T-cell (primary cell): ENCODE measurements at regions not wholly inside any gene's neighbourhood (a gene's known extent, or its start where the extent isn't known, plus 50 kb on each side); places are given as distances from the start of the nearest gene placed in this dataset.

ENCODE experiments used
- ATAC-seq, 4 experiments: fragments of 200-7000 bp in 3 of 4; fragments of 150-1000 bp in 1 of 4; cut with Tn5 transposase; replicated peaks in 1 of 4; 1 replicate in 3 of 4; 2 replicates in 1 of 4; pipeline ENCODE4 v1.10.0; 2021; ENCODE audit warnings: moderate library complexity in 3 of 4, mild to moderate bottlenecking in 2 of 4, moderate number of reproducible peaks in 1 of 4
- CTCF ChIA-PET, 2 donors: fragments of 300-600 bp; sonication (Branson Sonifier 250); formaldehyde crosslinking; loops; one replicate each; lab custom pipeline; 2022; ENCODE audit warnings: antibody characterized with exemption in 2 of 2; lab: Charles Lee
- POLR2A ChIA-PET, 2 donors: fragments of 300-600 bp; sonication (Branson Sonifier 250); formaldehyde crosslinking; loops; one replicate each; lab custom pipeline; 2022; ENCODE audit warnings: antibody characterized with exemption in 2 of 2; lab: Charles Lee
- DNase-seq, 35 experiments: peaks; one replicate each; pipeline versions ENCODE4 v3.0.0 to v3.0.0-alpha.2; 2013 to 2023
- H3K27ac ChIP-seq: one replicate; pipeline ENCODE4 v1.5.1; 2013; ENCODE audit warnings: low read length
- H3K27me3 ChIP-seq, 2 experiments: replicated peaks in 1 of 2; 1 replicate in 1 of 2; 2 replicates in 1 of 2; pipeline versions ENCODE4 v1.6.1 to v1.7.0; 2013; ENCODE audit warnings: low read length in 1 of 2, mixed read lengths in 1 of 2; ENCODE audit not compliant: control insufficient read depth in 2 of 2, insufficient read depth in 2 of 2; ENCODE audit errors: extremely low read depth in 1 of 2
- H3K36me3 ChIP-seq, 2 donors: 1 replicate in 1 of 2; 2 replicates in 1 of 2; pipeline versions ENCODE4 v1.6.1 to v1.7.0; 2013; ENCODE audit warnings: low read length in 1 of 2; ENCODE audit not compliant: control insufficient read depth in 2 of 2, insufficient read depth in 1 of 2; ENCODE audit errors: extremely low read depth in 1 of 2
- H3K4me1 ChIP-seq, 2 experiments: 1 replicate in 1 of 2; 2 replicates in 1 of 2; pipeline versions ENCODE4 v1.6.1 to v1.7.0; 2013; ENCODE audit warnings: low read length in 2 of 2, mixed read lengths in 1 of 2; ENCODE audit not compliant: insufficient read depth in 2 of 2, control insufficient read depth in 1 of 2; ENCODE audit errors: extremely low read depth in 1 of 2
- H3K4me3 ChIP-seq, 2 donors: 1 replicate in 1 of 2; 2 replicates in 1 of 2; pipeline versions ENCODE4 v1.5.1 to v1.7.0; 2013; ENCODE audit warnings: mild to moderate bottlenecking in 2 of 2, low read length in 1 of 2, moderate library complexity in 1 of 2; ENCODE audit not compliant: control insufficient read depth in 1 of 2; ENCODE audit errors: extremely low read depth in 1 of 2
- H3K9me3 ChIP-seq: 2 replicates; pipeline ENCODE4 v1.7.0; 2013
- H3K27ac Mint-ChIP-seq, 2 donors: one replicate each; pipeline ENCODE4 v1.8.0; 2020 to 2021; ENCODE audit warnings: mild to moderate bottlenecking in 2 of 2, mixed read lengths in 2 of 2
- H3K27me3 Mint-ChIP-seq, 2 donors: one replicate each; pipeline ENCODE4 v1.8.0; 2021 to 2022; ENCODE audit warnings: mixed read lengths in 2 of 2
- H3K36me3 Mint-ChIP-seq: one replicate; pipeline ENCODE4 v1.8.0; 2021; ENCODE audit warnings: mixed read lengths
- H3K4me1 Mint-ChIP-seq, 3 donors: one replicate each; pipeline ENCODE4 v1.8.0; 2020 to 2022; ENCODE audit warnings: mixed read lengths in 3 of 3, mild to moderate bottlenecking in 1 of 3
- H3K4me3 Mint-ChIP-seq, 3 donors: one replicate each; pipeline ENCODE4 v1.8.0; 2020 to 2022; ENCODE audit warnings: mild to moderate bottlenecking in 3 of 3, mixed read lengths in 3 of 3, moderate library complexity in 3 of 3
- H3K9me3 Mint-ChIP-seq, 3 donors: one replicate each; pipeline ENCODE4 v1.8.0; 2020 to 2022; ENCODE audit warnings: mixed read lengths in 3 of 3
- WGBS: methylation state at CpG from one replicate; pipeline ENCODE4 v1.1.5; 2013; ENCODE audit warnings: missing lambda C conversion rate; ENCODE audit not compliant: insufficient coverage; 5-methylcytosine and 5-hydroxymethylcytosine counted together

GRCh38 chrX:118181030-118181429, 64.4 kb upstream of the KLHL13 start:
- Histone ChIP-seq H3K27me3 (no peaks in the 10 kb centered on the region), H3K4me1 (no peaks in the 10 kb centered on the region), H3K36me3 (no peaks in the 10 kb centered on the region), H3K27ac (no peak overlapping the region), H3K9me3 (no peaks in the 10 kb centered on the region), H3K4me3 (no peak overlapping the region)
- 20% methylated on average over 1 of the region's 4 CpGs for WGBS
- Mint-ChIP-seq H3K36me3 (no peaks in the 10 kb centered on the region), H3K4me1 (no peaks in the 10 kb centered on the region), H3K4me3 (no peak overlapping the region), H3K27me3 (peaks cover 0 to 19% of the 10 kb centered on the region in 2 donors), H3K9me3 (peaks cover 0 to 5% (median 0%) of the 10 kb centered on the region in 3 donors), H3K27ac (no peak overlapping the region)
- POLR2A ChIA-PET, result no interaction called here
- CTCF ChIA-PET, result no interaction called here
- DNase-seq (no peak), ATAC-seq (no peak)

DNA sequence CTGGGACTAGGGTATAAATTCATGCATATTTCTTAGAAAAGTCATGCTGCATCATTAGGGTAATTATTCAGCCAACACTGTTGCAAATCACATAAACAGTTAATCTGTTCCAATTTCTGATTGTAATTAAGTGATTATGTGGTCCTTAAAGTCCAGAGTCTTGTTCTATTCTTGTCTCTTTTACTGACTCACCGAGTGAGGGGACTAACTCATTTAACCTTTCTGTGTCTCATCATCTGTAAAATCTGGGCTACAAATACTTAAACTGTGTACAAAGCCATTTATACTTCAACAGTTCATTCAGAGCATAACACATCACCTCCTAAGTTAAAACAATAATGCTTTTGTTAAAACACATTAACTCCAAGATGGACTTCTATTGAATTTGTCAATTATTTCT, 65.4 kb upstream of the KLHL13 start:
- H3K4me1 ChIP-seq, result no peaks in the 10 kb centered on the region
- peaks cover 0 to 5% (median 0%) of the 10 kb centered on the region in 3 donors for H3K9me3 Mint-ChIP-seq
- H3K36me3 ChIP-seq, result no peaks in the 10 kb centered on the region
- DNase-seq (no peak), ATAC-seq (no peak)
- no peaks in the 10 kb centered on the region for H3K27me3 ChIP-seq
- H3K27me3 Mint-ChIP-seq, result peaks cover 0 to 19% of the 10 kb centered on the region in 2 donors
- H3K4me3 ChIP-seq, result no peak overlapping the region
- H3K9me3 ChIP-seq, result no peaks in the 10 kb centered on the region
- no peaks in the 10 kb centered on the region for H3K4me1 Mint-ChIP-seq
- H3K36me3 Mint-ChIP-seq, result no peaks in the 10 kb centered on the region
- no CpG with 5 or more reads among the region's 1 CpG for WGBS
- ChIA-PET POLR2A (no interaction called here), CTCF (no interaction called here)
- H3K4me3 Mint-ChIP-seq, result no peak overlapping the region
- no peak overlapping the region for H3K27ac Mint-ChIP-seq
- no peak overlapping the region for H3K27ac ChIP-seq

GRCh38 chrX:118182681-118183080, 66.1 kb upstream of the KLHL13 start:
- no peak overlapping the region for H3K27ac Mint-ChIP-seq
- no peak for ATAC-seq
- ChIA-PET CTCF (interaction anchor here in 1 of 2 donors (0.5 kb wide), 1 partner anchor 8 kb away, joined by 4 read pairs; no protein-coding TSS in a partner anchor), POLR2A (no interaction called here)
- Histone ChIP-seq H3K36me3 (no peaks in the 10 kb centered on the region), H3K27me3 (no peaks in the 10 kb centered on the region), H3K4me1 (no peaks in the 10 kb centered on the region), H3K27ac (no peak overlapping the region), H3K9me3 (no peaks in the 10 kb centered on the region), H3K4me3 (no peak overlapping the region)
- no peak overlapping the region for H3K4me3 Mint-ChIP-seq
- H3K9me3 Mint-ChIP-seq, result peaks cover 0 to 5% (median 0%) of the 10 kb centered on the region in 3 donors
- no CpG with 5 or more reads among the region's 3 CpGs for WGBS
- no peaks in the 10 kb centered on the region for H3K36me3 Mint-ChIP-seq
- DNase-seq, result no peak
- peaks cover 1 to 19% of the 10 kb centered on the region in 2 donors for H3K27me3 Mint-ChIP-seq
- no peaks in the 10 kb centered on the region for H3K4me1 Mint-ChIP-seq

- no peak overlapping the region for H3K4me3 Mint-ChIP-seq
- no peak overlapping the region for H3K27ac Mint-ChIP-seq
- Histone ChIP-seq H3K36me3 (no peaks in the 10 kb centered on the region), H3K9me3 (no peaks in the 10 kb centered on the region), H3K4me1 (no peaks in the 10 kb centered on the region), H3K27me3 (no peaks in the 10 kb centered on the region), H3K4me3 (no peak overlapping the region), H3K27ac (no peak overlapping the region)
- no peaks in the 10 kb centered on the region for H3K4me1 Mint-ChIP-seq
- DNase-seq (no peak), ATAC-seq (no peak)
- H3K9me3 Mint-ChIP-seq, result peaks cover 0 to 5% (median 0%) of the 10 kb centered on the region in 3 donors
- peaks cover 1 to 23% of the 10 kb centered on the region in 2 donors for H3K27me3 Mint-ChIP-seq
- CTCF ChIA-PET, result no interaction called here
- POLR2A ChIA-PET, result no interaction called here
- WGBS, result no CpG with 5 or more reads among the region's 1 CpG
- no peaks in the 10 kb centered on the region for H3K36me3 Mint-ChIP-seq
These were observed 67.0 kb upstream of the KLHL13 start for GRCh38 chrX:118183606-118184005.

DNA sequence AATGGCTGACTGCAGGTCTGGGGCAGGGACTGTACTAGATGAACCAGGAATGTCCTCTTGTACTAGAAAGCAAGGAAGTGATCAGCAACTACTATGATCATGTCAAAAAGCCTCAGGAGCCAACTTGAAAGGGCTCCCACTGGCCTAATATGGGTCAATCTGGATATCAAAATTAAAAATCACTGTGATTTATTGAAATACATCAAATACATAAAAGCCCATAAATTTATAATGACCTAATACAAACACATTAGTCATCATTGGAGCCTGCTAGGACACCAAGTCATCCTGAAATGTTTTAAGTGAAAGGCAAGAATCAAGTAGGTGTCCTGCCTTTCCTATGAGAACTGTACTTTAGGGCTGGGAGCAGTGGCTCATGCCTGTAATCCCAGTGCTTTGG, 70.5 kb upstream of the KLHL13 start:
- no peak overlapping the region for H3K4me3 Mint-ChIP-seq
- H3K4me1 Mint-ChIP-seq, result no peaks in the 10 kb centered on the region
- Histone ChIP-seq H3K27ac (no peak overlapping the region), H3K4me3 (no peak overlapping the region), H3K9me3 (no peaks in the 10 kb centered on the region), H3K27me3 (no peaks in the 10 kb centered on the region), H3K4me1 (no peaks in the 10 kb centered on the region), H3K36me3 (no peaks in the 10 kb centered on the region)
- H3K27ac Mint-ChIP-seq, result no peak overlapping the region
- DNase-seq (no peak), ATAC-seq (no peak)
- ChIA-PET CTCF (no interaction called here), POLR2A (no interaction called here)
- peaks cover 1 to 22% of the 10 kb centered on the region in 2 donors for H3K27me3 Mint-ChIP-seq
- peaks cover 0 to 5% (median 0%) of the 10 kb centered on the region in 3 donors for H3K9me3 Mint-ChIP-seq
- H3K36me3 Mint-ChIP-seq, result no peaks in the 10 kb centered on the region

DNA sequence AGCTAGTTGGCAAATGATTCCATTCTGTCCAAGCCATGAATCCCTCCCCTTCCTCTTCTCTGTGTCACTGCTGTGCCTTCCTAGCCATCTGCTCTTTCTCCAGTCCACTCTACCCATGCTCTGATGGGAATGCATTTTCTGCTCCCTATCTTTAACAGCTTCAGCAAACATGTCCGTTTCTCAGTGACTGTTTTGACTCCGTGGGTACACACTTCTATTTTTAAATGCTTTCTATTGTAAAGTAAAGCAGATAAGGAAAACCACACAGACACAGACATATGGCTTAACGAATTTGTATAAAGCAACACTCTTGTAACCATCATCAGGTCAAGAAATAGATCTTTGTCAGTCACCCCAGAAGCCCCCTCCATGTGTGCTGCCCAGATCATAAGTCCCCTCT, 72.4 kb upstream of the KLHL13 start:
- no peaks in the 10 kb centered on the region for H3K36me3 Mint-ChIP-seq
- Histone ChIP-seq H3K36me3 (no peaks in the 10 kb centered on the region), H3K4me1 (no peaks in the 10 kb centered on the region), H3K27me3 (no peaks in the 10 kb centered on the region), H3K4me3 (no peak overlapping the region), H3K27ac (no peak overlapping the region), H3K9me3 (no peaks in the 10 kb centered on the region)
- CTCF ChIA-PET, result no interaction called here
- peaks cover 0 to under 1% (median 0%) of the 10 kb centered on the region in 3 donors for H3K9me3 Mint-ChIP-seq
- POLR2A ChIA-PET, result no interaction called here
- no peak for DNase-seq
- no CpG with 5 or more reads among the region's 3 CpGs for WGBS
- H3K27ac Mint-ChIP-seq, result no peak overlapping the region
- no peak overlapping the region for H3K4me3 Mint-ChIP-seq
- peaks cover 1 to 20% of the 10 kb centered on the region in 2 donors for H3K27me3 Mint-ChIP-seq
- H3K4me1 Mint-ChIP-seq, result no peaks in the 10 kb centered on the region
- no peak for ATAC-seq

- no peak overlapping the region for H3K4me3 ChIP-seq
- no peaks in the 10 kb centered on the region for H3K27me3 ChIP-seq
- no peaks in the 10 kb centered on the region for H3K36me3 ChIP-seq
- H3K4me3 Mint-ChIP-seq, result no peak overlapping the region
- H3K36me3 Mint-ChIP-seq, result no peaks in the 10 kb centered on the region
- no peaks in the 10 kb centered on the region for H3K4me1 ChIP-seq
- ChIA-PET POLR2A (no interaction called here), CTCF (no interaction called here)
- H3K9me3 Mint-ChIP-seq, result no peaks in the 10 kb centered on the region
- H3K27me3 Mint-ChIP-seq, result peaks cover 1 to 19% of the 10 kb centered on the region in 2 donors
- no peaks in the 10 kb centered on the region for H3K9me3 ChIP-seq
- no peak for DNase-seq
- H3K4me1 Mint-ChIP-seq, result no peaks in the 10 kb centered on the region
- ATAC-seq, result no peak
- no CpG with 5 or more reads among the region's 3 CpGs for WGBS
- H3K27ac Mint-ChIP-seq, result no peak overlapping the region
- H3K27ac ChIP-seq, result no peak overlapping the region
These were observed 73.0 kb upstream of the KLHL13 start for GRCh38 chrX:118189628-118190027.
